LNCaP clone FGC (cell line): ENCODE measurements at regions not wholly inside any gene's neighbourhood (a gene's known extent, or its start where the extent isn't known, plus 50 kb on each side); places are given as distances from the start of the nearest gene placed in this dataset.

ENCODE experiments used
- DNase-seq: peaks from one replicate; pipeline ENCODE4 v3.0.0-alpha.2; 2011; ENCODE audit warnings: low read depth
- H3K4me3 ChIP-seq: 2 replicates; pipeline ENCODE4 v1.5.1; 2011; ENCODE audit warnings: mild to moderate bottlenecking, low read depth, low read length, control low read depth
- CTCF ChIP-seq: IDR thresholded peaks from 2 replicates; pipeline ENCODE4 v1.5.1; 2012; ENCODE audit warnings: mild to moderate bottlenecking; ENCODE audit not compliant: control insufficient read depth, insufficient read depth; ENCODE audit errors: extremely low read depth

GRCh38 chr17:73720187-73720834 is 76.1 kb upstream of the SDK2 start:
- no peak for TF ChIP-seq CTCF
- no peak for DNase-seq
- H3K4me3 ChIP-seq: no peak overlapping the region

GRCh38 chr17:73722165-73722564 is 77.9 kb upstream of the SDK2 start:
- no peak for TF ChIP-seq CTCF
- DNase-seq: no peak
- H3K4me3 ChIP-seq: no peak overlapping the region

- no peak overlapping the region for H3K4me3 ChIP-seq
- no peak for TF ChIP-seq CTCF
- DNase-seq: no peak
Measured at GRCh38 chr17:73723317-73723716, 79.1 kb upstream of the SDK2 start.

- no peak for TF ChIP-seq CTCF
- DNase-seq: no peak
- no peak overlapping the region for H3K4me3 ChIP-seq
Measured at GRCh38 chr17:73724341-73724740, 80.1 kb upstream of the SDK2 start.

GRCh38 chr17:73724990-73725389 is 80.7 kb upstream of the SDK2 start:
- DNase-seq: no peak
- H3K4me3 ChIP-seq: no peak overlapping the region
- TF ChIP-seq CTCF: no peak

GRCh38 chr17:73725794-73726515 is 81.7 kb upstream of the SDK2 start:
- DNase-seq: no peak
- no peak for TF ChIP-seq CTCF
- no peak overlapping the region for H3K4me3 ChIP-seq
